ENCODE measurements at regions not wholly inside any gene's neighbourhood (a gene's known extent, or its start where the extent isn't known, plus 50 kb on each side); places are given as distances from the start of the nearest gene placed in this dataset.

- H3K4me2 ChIP-seq: no peak overlapping the region
- no peaks in the 10 kb centered on the region for H3K79me2 ChIP-seq (replicated peaks; ENCODE audit: insufficient read depth)
- H3K27ac Mint-ChIP-seq: no peak overlapping the region
- 0 out of 2 replicates have a peak, but pooled peaks cover 3% of the 10 kb centered on the region for H3K9me2 ChIP-seq (ENCODE audit: insufficient read depth)
- no peak overlapping the region for H3K4me3 Mint-ChIP-seq
- H3K4me3 ChIP-seq: no peak overlapping the region
- no peaks in the 10 kb centered on the region for H3K4me1 ChIP-seq (ENCODE audit: insufficient read depth)
- no peaks in the 10 kb centered on the region for H4K20me1 ChIP-seq (replicated peaks; ENCODE audit: insufficient read depth)
- no peaks in the 10 kb centered on the region for H3F3A ChIP-seq (replicated peaks; ENCODE audit: low read depth)
- H3K27ac ChIP-seq (ENCODE audit: low read depth): no peak overlapping the region
- TF ChIP-seq POLR2AphosphoS5 (IDR thresholded peaks at IDR 0.05; ENCODE audit: low read depth): no peak
- no peak for TF ChIP-seq STAT1 (IDR thresholded peaks at IDR 0.05; ENCODE audit: unreplicated experiment)
- no peak for TF ChIP-seq NANOG (IDR thresholded peaks at IDR 0.05; ENCODE audit: borderline replicate concordance)
- no peak for TF ChIP-seq REST (IDR thresholded peaks at IDR 0.05; ENCODE audit: unreplicated experiment)
- no peak for TF ChIP-seq ZNF331 (CRISPR knock-in tag; IDR thresholded peaks at IDR 0.05; ENCODE audit: low read depth)
- no peak for TF ChIP-seq JUNB (IDR thresholded peaks at IDR 0.05; ENCODE audit: unreplicated experiment)
- TF ChIP-seq EZH2phosphoT487 (IDR thresholded peaks at IDR 0.05; ENCODE audit: unreplicated experiment): no peak
- no peak for TF ChIP-seq CREB1 (CRISPR knock-in tag; IDR thresholded peaks at IDR 0.05; ENCODE audit: low read depth)
- no peak for TF ChIP-seq ZNF462 (CRISPR knock-in tag; IDR thresholded peaks at IDR 0.05)
- no peak for TF ChIP-seq EZH2 (IDR thresholded peaks at IDR 0.05; ENCODE audit: low read depth, unreplicated experiment)
- no peak for TF ChIP-seq ETS1 (IDR thresholded peaks at IDR 0.05)
- TF ChIP-seq ZNF114 (CRISPR knock-in tag; IDR thresholded peaks at IDR 0.05): no peak
- TF ChIP-seq CTCF (conservative IDR thresholded peaks at IDR 0.05; ENCODE audit: low read depth in 2 of 2): no peak
- peaks cover 26% of the 10 kb centered on the region for H3K36me3 Mint-ChIP-seq (ENCODE audit: low read depth)
- no peak overlapping the region for H2AFZ ChIP-seq
- H3K27me3 ChIP-seq (ENCODE audit: insufficient read depth): peaks cover 9% of the 10 kb centered on the region; the same call in 1 of the 2 replicates
- 0 out of 3 replicates have a peak, but pooled peaks cover 3% of the 10 kb centered on the region for H3K4me1 Mint-ChIP-seq
- ATAC-seq: no peak
- peaks cover 23% of the 10 kb centered on the region for H3K9me3 Mint-ChIP-seq
- peaks cover 15% of the 10 kb centered on the region for H3K27me3 Mint-ChIP-seq (ENCODE audit: insufficient read depth, low read depth, poor library complexity)
- no peak for DNase-seq (ENCODE audit: low spot score)
- H3K36me3 ChIP-seq (ENCODE audit: insufficient read depth): no peaks in the 10 kb centered on the region
These were observed 1256.8 kb downstream of the BRD1 start for GRCh38 chr22:48570912-48571311.

Data from GM23338 (cell line).